ENCODE measurements at regions not wholly inside any gene's neighbourhood (a gene's known extent, or its start where the extent isn't known, plus 50 kb on each side); places are given as distances from the start of the nearest gene placed in this dataset.

DNA sequence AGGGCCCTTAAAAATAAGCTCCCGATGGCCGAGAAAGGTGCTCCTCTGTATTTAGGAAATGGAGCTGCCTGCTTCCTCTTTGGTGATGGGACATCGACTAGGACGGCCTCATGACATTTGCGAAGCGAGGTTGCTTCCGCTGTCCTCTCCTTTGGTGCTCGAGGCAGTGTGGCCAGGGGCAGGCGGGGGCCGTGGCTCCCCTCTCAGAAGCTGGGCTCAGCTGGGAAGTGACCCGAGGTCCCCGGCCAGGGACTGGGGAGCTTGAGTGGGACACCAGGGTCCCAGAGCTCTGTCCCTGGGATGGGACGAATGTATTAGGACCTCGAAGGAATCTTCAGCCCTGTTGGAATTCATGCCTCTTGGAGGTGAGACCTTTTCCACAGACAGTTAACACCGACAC is 151.1 kb downstream of the CTTN start:
- TF ChIP-seq, protein P1, sequence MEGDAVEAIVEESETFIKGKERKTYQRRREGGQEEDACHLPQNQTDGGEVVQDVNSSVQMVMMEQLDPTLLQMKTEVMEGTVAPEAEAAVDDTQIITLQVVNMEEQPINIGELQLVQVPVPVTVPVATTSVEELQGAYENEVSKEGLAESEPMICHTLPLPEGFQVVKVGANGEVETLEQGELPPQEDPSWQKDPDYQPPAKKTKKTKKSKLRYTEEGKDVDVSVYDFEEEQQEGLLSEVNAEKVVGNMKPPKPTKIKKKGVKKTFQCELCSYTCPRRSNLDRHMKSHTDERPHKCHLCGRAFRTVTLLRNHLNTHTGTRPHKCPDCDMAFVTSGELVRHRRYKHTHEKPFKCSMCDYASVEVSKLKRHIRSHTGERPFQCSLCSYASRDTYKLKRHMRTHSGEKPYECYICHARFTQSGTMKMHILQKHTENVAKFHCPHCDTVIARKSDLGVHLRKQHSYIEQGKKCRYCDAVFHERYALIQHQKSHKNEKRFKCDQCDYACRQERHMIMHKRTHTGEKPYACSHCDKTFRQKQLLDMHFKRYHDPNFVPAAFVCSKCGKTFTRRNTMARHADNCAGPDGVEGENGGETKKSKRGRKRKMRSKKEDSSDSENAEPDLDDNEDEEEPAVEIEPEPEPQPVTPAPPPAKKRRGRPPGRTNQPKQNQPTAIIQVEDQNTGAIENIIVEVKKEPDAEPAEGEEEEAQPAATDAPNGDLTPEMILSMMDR (IDR thresholded peaks at IDR 0.05): no peak
- ATAC-seq (ENCODE audit: low read depth): no peak
- H3K27ac Mint-ChIP-seq: no peak overlapping the region
- H3K9me3 Mint-ChIP-seq: no peaks in the 10 kb centered on the region
- DNase-seq: no peak
- ChIA-PET POLR2A (no interaction called here), CTCF (no interaction called here)
- H3K4me1 Mint-ChIP-seq: no peaks in the 10 kb centered on the region
- H3K4me3 Mint-ChIP-seq: no peak overlapping the region
- H3K27me3 Mint-ChIP-seq: peaks cover 8% of the 10 kb centered on the region
- no peaks in the 10 kb centered on the region for H3K36me3 Mint-ChIP-seq (ENCODE audit: low read depth)
- intact Hi-C loops (cut with micrococcal nuclease): no loop called here

DNA sequence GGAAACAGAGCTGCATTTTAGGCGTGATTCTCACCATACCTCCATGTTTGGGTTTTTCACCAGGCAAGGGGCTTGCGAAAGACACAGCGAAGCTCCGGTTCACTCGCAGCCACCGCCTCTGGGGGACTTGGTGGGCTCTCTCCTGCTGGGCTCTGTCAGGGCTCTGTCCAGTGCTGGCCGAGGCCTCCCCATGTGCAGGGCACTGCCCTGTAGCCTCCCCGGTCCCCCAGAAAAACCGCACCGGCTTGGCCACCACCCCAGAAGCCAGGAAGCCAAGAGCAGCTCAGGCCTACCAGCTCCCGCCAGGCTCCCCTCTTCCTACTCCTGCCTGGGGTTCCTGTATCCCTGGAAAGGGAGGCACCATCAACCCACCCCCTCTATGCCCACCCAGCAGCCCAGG is 151.5 kb downstream of the CTTN start:
- no peak overlapping the region for H3K27ac Mint-ChIP-seq
- TF ChIP-seq, protein P1 (IDR thresholded peaks at IDR 0.05): no peak
- H3K27me3 Mint-ChIP-seq: peaks cover 8% of the 10 kb centered on the region
- H3K4me1 Mint-ChIP-seq: no peaks in the 10 kb centered on the region
- ChIA-PET CTCF (no interaction called here), POLR2A (no interaction called here)
- H3K9me3 Mint-ChIP-seq: no peaks in the 10 kb centered on the region
- intact Hi-C loops (cut with micrococcal nuclease): no loop called here
- no peak overlapping the region for H3K4me3 Mint-ChIP-seq
- no peak for ATAC-seq (ENCODE audit: low read depth)
- no peaks in the 10 kb centered on the region for H3K36me3 Mint-ChIP-seq (ENCODE audit: low read depth)
- no peak for DNase-seq

DNA sequence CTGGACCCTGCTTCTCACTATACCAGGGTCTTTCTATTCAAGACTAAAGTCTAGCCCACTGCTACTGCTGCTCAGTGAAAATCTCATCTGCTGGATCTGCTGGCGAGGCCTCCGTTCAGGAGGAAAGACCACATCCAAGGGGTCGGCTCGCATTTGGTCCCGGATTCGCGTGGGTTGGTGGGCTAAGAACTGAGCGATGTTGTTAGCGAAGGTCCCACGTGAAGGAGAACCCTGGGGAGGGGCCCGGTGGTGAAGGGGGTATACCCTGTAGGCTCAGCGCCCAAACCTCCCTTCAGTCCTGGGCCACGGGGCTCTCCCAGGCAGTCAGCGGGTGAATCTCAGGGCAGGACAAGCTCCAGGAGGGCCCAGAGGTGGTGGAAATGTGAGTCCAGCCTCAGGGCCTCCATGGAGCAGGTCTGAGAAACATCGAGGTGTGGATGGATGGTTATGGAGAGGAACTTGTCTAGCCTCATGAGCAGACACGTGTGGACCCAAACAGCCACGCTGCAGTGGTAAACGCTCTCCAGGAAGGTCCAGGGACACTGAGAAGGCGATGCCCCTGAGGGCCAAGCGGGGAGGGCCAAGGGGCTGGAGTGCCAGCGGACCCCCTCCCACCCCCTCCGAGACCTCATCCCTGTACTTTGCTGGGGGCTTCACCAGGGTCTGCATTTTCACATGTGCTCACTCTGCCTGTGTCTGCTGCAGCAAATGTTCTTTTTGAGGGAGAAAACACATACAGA is 152.3 kb downstream of the CTTN start:
- no peak for DNase-seq
- H3K4me1 Mint-ChIP-seq: no peaks in the 10 kb centered on the region
- ChIA-PET CTCF (no interaction called here), POLR2A (no interaction called here)
- H3K27me3 Mint-ChIP-seq: peaks cover 8% of the 10 kb centered on the region
- H3K27ac Mint-ChIP-seq: no peak overlapping the region
- H3K4me3 Mint-ChIP-seq: no peak overlapping the region
- TF ChIP-seq, protein P1 (IDR thresholded peaks at IDR 0.05): no peak
- H3K36me3 Mint-ChIP-seq (ENCODE audit: low read depth): no peaks in the 10 kb centered on the region
- no peak for ATAC-seq (ENCODE audit: low read depth)
- H3K9me3 Mint-ChIP-seq: no peaks in the 10 kb centered on the region
- intact Hi-C loops (cut with micrococcal nuclease): no loop called here

DNA sequence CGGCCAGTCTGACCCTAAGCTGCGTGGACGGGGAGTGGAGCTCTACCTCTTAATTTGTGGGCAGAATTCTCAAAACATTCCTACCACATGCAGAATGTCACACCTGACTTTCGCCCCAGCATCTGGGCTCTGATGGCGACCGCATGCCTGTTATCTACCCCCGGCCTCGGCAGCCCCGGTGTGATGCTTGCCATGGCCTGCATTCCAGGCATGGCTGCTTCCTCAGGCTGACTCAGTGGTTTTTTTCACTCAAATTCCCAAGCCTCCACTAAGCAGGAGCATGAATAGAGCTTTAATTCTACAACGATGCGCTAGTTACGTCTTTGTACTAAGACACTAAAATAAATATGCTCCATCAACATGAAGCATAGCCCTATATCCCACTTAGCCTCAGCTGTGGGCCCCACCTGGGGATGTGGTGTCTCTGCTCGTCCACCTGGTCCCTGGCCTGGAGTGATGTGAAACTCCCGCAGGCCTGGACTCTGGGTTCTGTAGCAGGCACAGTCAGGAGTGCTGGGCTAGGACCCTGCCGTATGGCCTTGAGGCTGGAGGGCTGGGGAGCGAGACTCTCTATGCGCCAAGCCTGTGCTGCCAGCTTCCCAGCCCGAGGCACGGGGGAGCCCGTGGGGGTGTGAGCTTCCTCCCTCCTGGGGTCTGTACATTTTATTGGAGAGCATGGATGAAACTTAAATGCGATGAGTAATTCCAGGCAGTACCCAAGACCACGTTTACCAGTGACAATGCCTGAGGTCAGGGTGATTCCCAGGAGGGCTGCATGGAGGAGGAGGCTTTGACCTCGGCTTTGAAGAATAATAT is 153.2 kb downstream of the CTTN start:
- intact Hi-C loops (cut with micrococcal nuclease): no loop called here
- H3K9me3 Mint-ChIP-seq: no peaks in the 10 kb centered on the region
- ATAC-seq (ENCODE audit: low read depth): no peak
- ChIA-PET CTCF (no interaction called here), POLR2A (no interaction called here)
- TF ChIP-seq, protein P1 (IDR thresholded peaks at IDR 0.05): no peak
- peaks cover 4% of the 10 kb centered on the region for H3K27me3 Mint-ChIP-seq
- no peak overlapping the region for H3K4me3 Mint-ChIP-seq
- DNase-seq: no peak
- no peaks in the 10 kb centered on the region for H3K36me3 Mint-ChIP-seq (ENCODE audit: low read depth)
- no peak overlapping the region for H3K27ac Mint-ChIP-seq
- H3K4me1 Mint-ChIP-seq: no peaks in the 10 kb centered on the region
